HCT116 (cell line): ENCODE measurements at regions not wholly inside any gene's neighbourhood (a gene's known extent, or its start where the extent isn't known, plus 50 kb on each side); places are given as distances from the start of the nearest gene placed in this dataset.

Source experiments
- ATAC-seq: fragments of 200-7000 bp; cut with Tn5 transposase; 2 replicates; pipeline ENCODE4 v1.9.1; 2020; ENCODE audit warnings: mild to moderate bottlenecking, moderate library complexity
- BruUV-seq: library from RNA; stranded (reverse); fragments of 400-500 nt; replicated peaks from 2 replicates; lab custom pipeline; 2021; lab: Mats Ljungman, UMichigan
- CTCF ChIA-PET: fragments of 300-600 bp; sonication (Branson Sonifier 250); formaldehyde crosslinking; loops from one replicate; lab custom pipeline; 2021; ENCODE audit warnings: antibody characterized with exemption; lab: Charles Lee
- POLR2A ChIA-PET: fragments of 300-600, 350-600 bp; sonication (Branson Sonifier 250); formaldehyde crosslinking; loops from one replicate; lab custom pipeline; 2021; ENCODE audit warnings: antibody characterized with exemption; lab: Charles Lee
- RAD21 ChIA-PET, 2 experiments: fragments of 300-600 bp; sonication (Branson Sonifier 250); formaldehyde crosslinking; loops; one replicate each; lab custom pipeline; 2023; ENCODE audit warnings: low total read pairs in 2 of 2; ENCODE audit not compliant: uncharacterized antibody in 2 of 2, unreplicated experiment in 2 of 2, low non-redundant PET in 1 of 2; lab: Charles Lee
- DNase-seq: peaks from one replicate; pipeline ENCODE4 v3.0.0-alpha.2; 2010; ENCODE audit warnings: low read depth, low spot score
- H2AFZ ChIP-seq: fragments of 200-600 bp; shearing (Covaris generic), sonication (generic); 2 replicates; pipeline ENCODE4 v1.6.1; 2017; ENCODE audit warnings: low read depth, mixed run types, mixed read lengths, antibody characterized with exemption, low read length; ENCODE audit not compliant: poor library complexity, severe bottlenecking
- H3K27ac ChIP-seq: 2 replicates; pipeline ENCODE4 v1.5.1; 2012; ENCODE audit warnings: low read depth, low read length
- H3K27me3 ChIP-seq: fragments of 200-600 bp; sonication (generic); 2 replicates; pipeline ENCODE4 v1.6.1; 2016; ENCODE audit warnings: mixed run types, low read length, mixed read lengths; ENCODE audit not compliant: insufficient read depth
- H3K36me3 ChIP-seq, 2 experiments: fragments of 200-500 bp in 1 of 2; fragments of 200-600 bp in 1 of 2; sonication (Bioruptor generic) in 1 of 2; sonication (generic) in 1 of 2; 2 replicates each; pipeline versions ENCODE4 v1.5.1 to v1.6.1; 2014 to 2016; ENCODE audit warnings: low read length in 2 of 2, inconsistent platforms in 1 of 2, mixed read lengths in 1 of 2, mixed run types in 1 of 2; ENCODE audit not compliant: insufficient read depth in 2 of 2, control insufficient read depth in 1 of 2
- H3K4me1 ChIP-seq, 2 experiments: fragments of 200-600 bp in 1 of 2; sonication (generic) in 1 of 2; 2 replicates each; pipeline versions ENCODE4 v1.5.1 to v1.6.1; 2012 to 2017; ENCODE audit warnings: low read length in 2 of 2, inconsistent platforms in 1 of 2, mild to moderate bottlenecking in 1 of 2, mixed read lengths in 1 of 2, mixed run types in 1 of 2, moderate library complexity in 1 of 2; ENCODE audit not compliant: insufficient read depth in 2 of 2, control insufficient read depth in 1 of 2
- H3K4me2 ChIP-seq: fragments of 200-600 bp; sonication (generic); 2 replicates; pipeline ENCODE4 v1.6.1; 2017; ENCODE audit warnings: mixed run types, low read length, mixed read lengths
- H3K4me3 ChIP-seq, 2 experiments: fragments of 200-600 bp in 1 of 2; sonication (generic) in 1 of 2; replicated peaks in 1 of 2; 2 replicates each; pipeline ENCODE4 v1.5.1; 2011 to 2016; ENCODE audit warnings: low read length in 2 of 2, control low read depth in 1 of 2, low read depth in 1 of 2, mild to moderate bottlenecking in 1 of 2, mixed read lengths in 1 of 2, mixed run types in 1 of 2
- H3K79me2 ChIP-seq: fragments of 200-600 bp; sonication (generic); 2 replicates; pipeline ENCODE4 v1.6.1; 2017; ENCODE audit warnings: mild to moderate bottlenecking, mixed run types, low read length, moderate library complexity, mixed read lengths; ENCODE audit not compliant: insufficient read depth
- H3K9ac ChIP-seq: fragments of 200-600 bp; sonication (generic); 2 replicates; pipeline ENCODE4 v1.6.1; 2016; ENCODE audit warnings: low read length, mixed read lengths
- H3K9me2 ChIP-seq: fragments of 200-600 bp; sonication (generic), shearing (Covaris generic); 2 replicates; pipeline ENCODE4 v1.6.1; 2017; ENCODE audit warnings: mixed run types, mild to moderate bottlenecking, moderate library complexity; ENCODE audit not compliant: insufficient read depth
- H3K9me3 ChIP-seq, 2 experiments: fragments of 200-500 bp in 1 of 2; fragments of 200-600 bp in 1 of 2; sonication (Bioruptor generic) in 1 of 2; sonication (generic) in 1 of 2; 2 replicates each; pipeline ENCODE4 v1.6.1; 2014 to 2017; ENCODE audit warnings: low read length in 2 of 2, mixed read lengths in 2 of 2, inconsistent platforms in 1 of 2, low read depth in 1 of 2, mild to moderate bottlenecking in 1 of 2, mixed run types in 1 of 2, moderate library complexity in 1 of 2; ENCODE audit not compliant: control insufficient read depth in 1 of 2, insufficient read depth in 1 of 2
- H4K20me1 ChIP-seq: fragments of 200-600 bp; sonication (generic), shearing (Covaris generic); 2 replicates; pipeline ENCODE4 v1.6.1; 2017; ENCODE audit warnings: mixed run types, mild to moderate bottlenecking, moderate library complexity; ENCODE audit not compliant: insufficient read depth
- ATF3 ChIP-seq: IDR thresholded peaks from 2 replicates; pipeline ENCODE4 v1.6.1; 2012
- CBX3 ChIP-seq: IDR thresholded peaks from 2 replicates; pipeline ENCODE4 v1.6.1; 2012; ENCODE audit warnings: low read depth
- EGR1 ChIP-seq: IDR thresholded peaks from 2 replicates; pipeline ENCODE4 v1.6.1; 2012; ENCODE audit warnings: low read depth
- ELF1 ChIP-seq: IDR thresholded peaks from 2 replicates; pipeline ENCODE4 v1.6.1; 2012; ENCODE audit warnings: low read depth, borderline replicate concordance
- EZH2 ChIP-seq: fragments of 200-600 bp; sonication (generic); IDR thresholded peaks from 2 replicates; pipeline ENCODE4 v1.6.1; 2017; ENCODE audit warnings: antibody characterized with exemption, mixed run types
- FOSL1 ChIP-seq: IDR thresholded peaks from 2 replicates; pipeline ENCODE4 v1.6.1; 2012; ENCODE audit warnings: low read depth
- JUND ChIP-seq: IDR thresholded peaks from 2 replicates; pipeline ENCODE4 v1.6.1; 2012
- MAX ChIP-seq: IDR thresholded peaks from 2 replicates; pipeline ENCODE4 v1.6.1; 2012
- POLR2A ChIP-seq: IDR thresholded peaks from 2 replicates; pipeline ENCODE4 v1.7.0; 2011; ENCODE audit warnings: borderline replicate concordance; ENCODE audit not compliant: insufficient read depth, insufficient read length; ENCODE audit errors: extremely low read depth
- POLR2AphosphoS5 ChIP-seq: IDR thresholded peaks from 2 replicates; pipeline ENCODE4 v1.6.1; 2011; ENCODE audit warnings: mild to moderate bottlenecking, low read depth, low read length, moderate library complexity
- RAD21 ChIP-seq: IDR thresholded peaks from 2 replicates; pipeline ENCODE4 v1.6.1; 2012; ENCODE audit warnings: low read depth, mild to moderate bottlenecking
- REST ChIP-seq: IDR thresholded peaks from 2 replicates; pipeline ENCODE4 v1.6.1; 2012; ENCODE audit warnings: low read depth
- SIN3A ChIP-seq: IDR thresholded peaks from 2 replicates; pipeline ENCODE4 v1.6.1; 2012; ENCODE audit warnings: low read depth
- SP1 ChIP-seq: IDR thresholded peaks from 2 replicates; pipeline ENCODE4 v1.6.1; 2012; ENCODE audit warnings: low read depth
- SRF ChIP-seq: IDR thresholded peaks from 2 replicates; pipeline ENCODE4 v1.6.1; 2012; ENCODE audit warnings: low read depth
- TCF7L2 ChIP-seq: IDR thresholded peaks from 2 replicates; pipeline ENCODE4 v1.7.0; 2011; ENCODE audit warnings: borderline replicate concordance, inconsistent platforms; ENCODE audit not compliant: insufficient read depth, insufficient read length; ENCODE audit errors: extremely low read depth
- YY1 ChIP-seq: IDR thresholded peaks from 2 replicates; pipeline ENCODE4 v1.6.1; 2011; ENCODE audit warnings: low read length, low read depth, moderate library complexity, mild to moderate bottlenecking; ENCODE audit not compliant: insufficient replicate concordance; ENCODE audit errors: extremely low read depth
- ZBTB33 ChIP-seq: IDR thresholded peaks from 2 replicates; pipeline ENCODE4 v1.6.1; 2011; ENCODE audit warnings: mild to moderate bottlenecking, low read length, moderate library complexity; ENCODE audit not compliant: insufficient replicate concordance; ENCODE audit errors: extremely low read depth
- ZFX ChIP-seq: fragments of 450-650 bp; IDR thresholded peaks from 2 replicates; pipeline ENCODE4 v1.6.1; 2017
- intact Hi-C: fragments of 100-400 bp; cut with micrococcal nuclease; formaldehyde crosslinking; loops from 2 replicates; pipeline ENCODE4 v1.10.0; 2022

- POLR2A ChIA-PET: no interaction called here
- intact Hi-C loops: no loop called here
Observed at GRCh38 chr3:72549761-72550581, 298.3 kb downstream of the SHQ1 start.

More at GRCh38 chr3:72549761-72550581, 298.3 kb downstream of the SHQ1 start:
- Histone ChIP-seq H3K9me2 (no peaks in the 10 kb centered on the region), H3K27me3 (no peaks in the 10 kb centered on the region), H3K4me2 (no peak overlapping the region), H3K4me1 (no peaks in the 10 kb centered on the region), H3K9ac (no peak overlapping the region), H3K79me2 (no peaks in the 10 kb centered on the region), H4K20me1 (no peaks in the 10 kb centered on the region), H2AFZ (no peak overlapping the region), H3K4me3 (no peak overlapping the region), H3K9me3 (no peaks in the 10 kb centered on the region), H3K27ac (no peak overlapping the region), H3K36me3 (no peaks in the 10 kb centered on the region)
- no TSS peak for BruUV-seq
- CTCF ChIA-PET: no interaction called here
- no peak for TF ChIP-seq EZH2
- TF ChIP-seq POLR2AphosphoS5: no peak
- no peak for TF ChIP-seq ZBTB33
- no peak for TF ChIP-seq EGR1
- TF ChIP-seq REST: no peak
- TF ChIP-seq CBX3: no peak
- no peak for TF ChIP-seq TCF7L2
- TF ChIP-seq RAD21: no peak
- no peak for TF ChIP-seq SP1
- TF ChIP-seq POLR2A: no peak
- TF ChIP-seq ELF1: no peak
- no peak for TF ChIP-seq MAX
- no peak for TF ChIP-seq ATF3
- no peak for TF ChIP-seq YY1
- TF ChIP-seq JUND: no peak
- TF ChIP-seq ZFX: no peak
- TF ChIP-seq FOSL1: no peak
- no peak for TF ChIP-seq SRF
- TF ChIP-seq SIN3A: no peak
- DNase-seq (no peak), ATAC-seq (no peak)
- RAD21 ChIA-PET: no interaction called here
